Kidney (tissue), 13 donors: ENCODE measurements at regions not wholly inside any gene's neighbourhood (a gene's known extent, or its start where the extent isn't known, plus 50 kb on each side); places are given as distances from the start of the nearest gene placed in this dataset.
A peak's percentile ranks its signal among the peaks of the same experiment; 100 is the strongest.

Source experiments
- DNase-seq, 5 donors: peaks; one replicate each; pipeline ENCODE4 v3.0.0-alpha.2; 2013 to 2020
- FAIRE-seq: peaks from 2 replicates; lab custom pipeline; 2012; peaks lifted over from hg19 to GRCh38; lab: Jason Lieb, UNC
- H3K27ac ChIP-seq, 2 donors: one replicate each; pipeline ENCODE4 v1.7.0; 2013; ENCODE audit warnings: low read depth in 2 of 2, low read length in 2 of 2, inconsistent platforms in 1 of 2
- H3K27me3 ChIP-seq: one replicate; pipeline ENCODE4 v1.7.1; 2013; ENCODE audit warnings: low read length, inconsistent platforms; ENCODE audit not compliant: control insufficient read depth, insufficient read depth
- H3K36me3 ChIP-seq, 3 donors: one replicate each; pipeline versions ENCODE4 v1.7.0 to v1.7.1; 2013; ENCODE audit warnings: low read length in 3 of 3, control low read depth in 1 of 3, inconsistent platforms in 1 of 3; ENCODE audit not compliant: insufficient read depth in 3 of 3, control insufficient read depth in 2 of 3
- H3K4me1 ChIP-seq, 3 donors: one replicate each; pipeline versions ENCODE4 v1.7.0 to v1.7.1; 2013; ENCODE audit warnings: low read length in 3 of 3, inconsistent platforms in 1 of 3, low read depth in 1 of 3; ENCODE audit not compliant: control insufficient read depth in 2 of 3, insufficient read depth in 2 of 3
- H3K4me3 ChIP-seq, 3 donors: one replicate each; pipeline versions ENCODE4 v1.7.0 to v1.8.1; 2013; ENCODE audit warnings: low read length in 3 of 3, control low read depth in 1 of 3, inconsistent platforms in 1 of 3
- H3K9ac ChIP-seq, 3 donors: one replicate each; pipeline versions ENCODE4 v1.7.0 to v1.7.1; 2013; ENCODE audit warnings: low read length in 3 of 3, control low read depth in 1 of 3, inconsistent platforms in 1 of 3
- H3K9me3 ChIP-seq, 3 donors: one replicate each; pipeline versions ENCODE4 v1.7.0 to v1.7.1; 2013; ENCODE audit warnings: low read length in 3 of 3, control low read depth in 1 of 3, inconsistent platforms in 1 of 3; ENCODE audit not compliant: control insufficient read depth in 2 of 3, insufficient read depth in 1 of 3
- intact Hi-C: fragments of 100-400 bp; cut with DNase I; formaldehyde crosslinking; loops from one replicate; pipeline ENCODE4 v1.11.1; 2022
- TF ChIP-seq, protein P1 (sequence below): IDR thresholded peaks from 3 replicates; pipeline ENCODE4 v1.5.1; 2012; ENCODE audit warnings: mild to moderate bottlenecking, moderate library complexity, borderline replicate concordance; ENCODE audit not compliant: insufficient read depth; ENCODE audit errors: extremely low read depth
- donor health status: control.
- donor health status: control.
- donor health status: control.
- donor health status: control.
- donor health status: control.
- donor health status: DM: yes; HTN: yes; CAD: no.
- donor health status: Normal renal cell carcinoma (clear cell type).

DNA sequence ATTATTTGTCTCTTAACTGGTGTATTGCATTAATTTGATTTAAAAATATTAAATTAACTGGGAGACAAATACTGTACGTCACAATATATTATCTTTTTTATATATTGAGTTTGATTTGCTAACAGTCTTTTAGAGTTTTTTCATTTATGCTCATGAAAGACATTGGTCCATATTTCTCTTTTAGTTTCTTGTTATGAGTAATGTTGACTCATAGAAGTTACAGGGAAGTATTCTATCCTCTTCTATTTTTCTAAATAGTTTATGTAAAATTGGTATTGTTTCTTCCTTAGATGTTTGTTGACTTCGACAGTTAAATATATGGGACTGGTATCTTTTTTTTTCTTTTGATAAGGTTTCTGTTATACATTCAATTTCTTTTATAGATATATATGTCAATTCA is 1115.6 kb upstream of the CITED2 start:
- Histone ChIP-seq H3K4me3 (no peak overlapping the region), H3K4me1 (no peaks in the 10 kb centered on the region), H3K36me3 (no peaks in the 10 kb centered on the region), H3K27me3 (no peaks in the 10 kb centered on the region), H3K9ac (no peak overlapping the region), H3K27ac (no peak overlapping the region), H3K9me3 (no peaks in the 10 kb centered on the region)
- DNase-seq = no peak
- TF ChIP-seq, protein P1, sequence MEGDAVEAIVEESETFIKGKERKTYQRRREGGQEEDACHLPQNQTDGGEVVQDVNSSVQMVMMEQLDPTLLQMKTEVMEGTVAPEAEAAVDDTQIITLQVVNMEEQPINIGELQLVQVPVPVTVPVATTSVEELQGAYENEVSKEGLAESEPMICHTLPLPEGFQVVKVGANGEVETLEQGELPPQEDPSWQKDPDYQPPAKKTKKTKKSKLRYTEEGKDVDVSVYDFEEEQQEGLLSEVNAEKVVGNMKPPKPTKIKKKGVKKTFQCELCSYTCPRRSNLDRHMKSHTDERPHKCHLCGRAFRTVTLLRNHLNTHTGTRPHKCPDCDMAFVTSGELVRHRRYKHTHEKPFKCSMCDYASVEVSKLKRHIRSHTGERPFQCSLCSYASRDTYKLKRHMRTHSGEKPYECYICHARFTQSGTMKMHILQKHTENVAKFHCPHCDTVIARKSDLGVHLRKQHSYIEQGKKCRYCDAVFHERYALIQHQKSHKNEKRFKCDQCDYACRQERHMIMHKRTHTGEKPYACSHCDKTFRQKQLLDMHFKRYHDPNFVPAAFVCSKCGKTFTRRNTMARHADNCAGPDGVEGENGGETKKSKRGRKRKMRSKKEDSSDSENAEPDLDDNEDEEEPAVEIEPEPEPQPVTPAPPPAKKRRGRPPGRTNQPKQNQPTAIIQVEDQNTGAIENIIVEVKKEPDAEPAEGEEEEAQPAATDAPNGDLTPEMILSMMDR = no peak
- intact Hi-C loops = no loop called here
- peak; percentile 53 for FAIRE-seq

DNA sequence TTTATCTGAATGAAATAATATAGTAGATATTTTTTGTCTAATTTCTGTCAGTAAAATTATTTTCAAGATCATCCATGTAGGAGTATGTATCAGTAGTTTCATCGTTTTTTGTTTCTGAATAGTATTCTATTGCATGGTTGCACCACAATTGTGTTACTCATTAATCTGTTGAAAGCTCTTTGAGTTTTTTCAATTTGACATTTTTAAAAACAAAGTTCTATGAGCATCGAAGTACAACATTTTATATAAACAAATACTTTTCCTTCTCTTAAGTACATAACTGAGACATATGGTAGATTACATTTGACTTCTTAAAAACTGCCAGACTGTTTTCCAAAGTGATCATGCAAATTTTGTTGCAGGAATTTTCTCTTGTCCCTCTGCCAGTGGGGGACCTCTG is 1113.1 kb upstream of the CITED2 start:
- Histone ChIP-seq H3K27ac (no peak overlapping the region), H3K9ac (no peak overlapping the region), H3K4me3 (no peak overlapping the region), H3K9me3 (no peaks in the 10 kb centered on the region), H3K36me3 (no peaks in the 10 kb centered on the region), H3K27me3 (no peaks in the 10 kb centered on the region), H3K4me1 (no peaks in the 10 kb centered on the region)
- intact Hi-C loops = no loop called here
- no peak for FAIRE-seq
- no peak for DNase-seq
- TF ChIP-seq, protein P1 = no peak

- no peak for DNase-seq
- intact Hi-C loops = no loop called here
- no peak overlapping the region for H3K9ac ChIP-seq
- no peak overlapping the region for H3K27ac ChIP-seq
- H3K9me3 ChIP-seq = no peaks in the 10 kb centered on the region
- TF ChIP-seq, protein P1 = no peak
- no peaks in the 10 kb centered on the region for H3K4me1 ChIP-seq
- no peak overlapping the region for H3K4me3 ChIP-seq
- no peaks in the 10 kb centered on the region for H3K27me3 ChIP-seq
- no peak for FAIRE-seq
- no peaks in the 10 kb centered on the region for H3K36me3 ChIP-seq
Observed at GRCh38 chr6:140486450-140487361, 1112.3 kb upstream of the CITED2 start.
